ENCODE measurements at regions not wholly inside any gene's neighbourhood (a gene's known extent, or its start where the extent isn't known, plus 50 kb on each side); places are given as distances from the start of the nearest gene placed in this dataset.

GRCh38 chr22:47251911-47252310 lies 489.5 kb downstream of the TBC1D22A start:
- no peak for DNase-seq (ENCODE audit: extremely low read depth, low read depth)
- TF ChIP-seq CTCF (IDR thresholded peaks at IDR 0.05; ENCODE audit: low read depth, low read length) = no peak

DNA sequence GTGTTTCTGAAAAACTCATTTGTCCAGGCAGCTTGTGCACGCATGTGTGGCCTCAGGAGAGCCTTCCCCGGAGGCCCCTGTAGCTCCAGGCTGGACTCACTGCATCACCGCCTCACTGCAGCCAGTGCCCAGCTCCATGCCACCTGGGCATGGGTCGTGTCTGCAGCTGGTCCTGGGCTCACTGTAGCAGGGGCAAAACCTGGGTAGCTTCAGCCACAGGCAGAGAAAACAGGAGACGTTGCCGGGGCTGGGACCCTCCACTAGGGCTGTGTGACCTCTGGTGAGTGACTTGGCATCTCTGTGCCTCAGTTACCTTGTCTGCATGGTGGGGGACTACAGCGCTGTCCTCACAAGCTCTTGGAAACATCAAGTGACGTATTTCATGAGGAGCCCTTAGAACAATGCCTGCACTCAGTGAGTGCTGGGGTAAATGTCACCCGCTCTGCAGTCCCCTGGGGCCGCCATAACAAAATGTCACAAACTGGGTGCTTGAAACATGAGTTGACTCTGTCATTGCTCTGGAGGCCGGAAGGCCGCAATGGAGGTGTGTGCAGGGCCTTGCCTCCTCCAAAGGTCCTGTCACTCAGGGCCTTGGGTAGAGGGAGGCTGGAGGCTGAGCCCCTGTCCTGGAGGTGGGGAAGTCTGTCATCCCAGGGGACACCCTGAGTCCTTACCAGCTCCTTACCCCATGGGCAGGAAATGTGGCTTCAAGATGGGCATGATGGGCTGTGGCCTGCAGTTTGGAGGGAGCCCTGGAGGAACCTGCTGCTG lies 488.7 kb downstream of the TBC1D22A start:
- no peak for DNase-seq (ENCODE audit: extremely low read depth, low read depth)
- no peak for TF ChIP-seq CTCF (IDR thresholded peaks at IDR 0.05; ENCODE audit: low read depth, low read length)

GRCh38 chr22:47249370-47249928 lies 487.0 kb downstream of the TBC1D22A start:
- TF ChIP-seq CTCF (IDR thresholded peaks at IDR 0.05; ENCODE audit: low read depth, low read length) = no peak
- DNase-seq (ENCODE audit: extremely low read depth, low read depth) = no peak

DNA sequence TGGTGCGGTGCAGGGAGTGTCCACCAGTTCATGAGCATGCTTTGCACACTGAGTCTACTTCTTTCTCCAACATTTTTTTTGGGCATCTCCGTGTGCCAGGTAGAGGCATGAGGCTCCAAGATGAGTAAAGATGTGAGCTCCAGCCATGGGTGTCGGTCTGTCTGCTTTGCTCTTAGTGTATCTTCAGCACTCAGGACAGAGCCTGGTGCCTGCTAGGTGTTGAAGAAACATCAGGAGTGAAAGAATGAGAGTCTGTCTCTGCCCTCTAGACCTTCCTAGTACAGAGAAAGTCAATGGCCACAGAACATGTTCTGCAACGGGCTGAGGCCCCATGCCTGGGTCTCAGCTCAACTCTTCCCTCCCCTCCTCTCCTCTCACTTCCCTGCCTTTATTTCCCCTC lies 486.5 kb downstream of the TBC1D22A start:
- no peak for DNase-seq (ENCODE audit: extremely low read depth, low read depth)
- TF ChIP-seq CTCF (IDR thresholded peaks at IDR 0.05; ENCODE audit: low read depth, low read length) = no peak

DNA sequence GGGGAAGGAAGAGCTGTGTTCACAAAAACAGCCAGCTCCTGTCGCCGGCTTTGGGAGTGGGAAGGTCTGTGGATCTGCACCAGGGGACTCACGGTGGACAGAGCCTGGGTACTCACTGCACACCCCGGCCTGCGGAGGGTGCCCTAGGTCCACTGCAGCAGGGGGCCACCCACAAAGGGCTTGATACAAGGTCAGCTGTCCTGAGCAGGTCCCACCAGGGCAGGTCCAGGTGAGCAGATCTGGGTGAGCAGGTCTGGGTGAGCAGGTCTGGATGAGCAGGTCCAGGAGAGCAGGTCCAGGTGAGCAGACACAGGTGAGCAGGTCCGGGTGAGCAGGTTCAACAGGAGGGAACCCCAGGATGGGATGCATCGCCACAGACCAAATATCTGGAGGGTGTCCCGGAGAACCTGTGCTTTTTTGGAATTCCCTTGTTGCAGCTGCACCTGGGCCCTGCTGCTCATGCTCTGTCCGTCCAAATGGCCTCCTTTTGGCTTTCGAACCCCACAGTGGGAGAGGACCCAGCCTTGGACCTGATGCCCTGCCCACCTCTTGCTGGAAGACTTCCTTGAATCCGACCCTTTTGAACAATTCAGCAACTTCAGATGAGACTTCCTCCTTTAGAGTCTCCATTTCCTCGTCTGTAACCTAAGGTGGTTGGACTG lies 485.3 kb downstream of the TBC1D22A start:
- DNase-seq (ENCODE audit: extremely low read depth, low read depth) = no peak
- TF ChIP-seq CTCF (IDR thresholded peaks at IDR 0.05; ENCODE audit: low read depth, low read length) = no peak; the same call in 1 of the 2 replicates

GRCh38 chr22:47245786-47246185 lies 483.3 kb downstream of the TBC1D22A start:
- TF ChIP-seq CTCF (IDR thresholded peaks at IDR 0.05; ENCODE audit: low read depth, low read length) = no peak
- no peak for DNase-seq (ENCODE audit: extremely low read depth, low read depth)

DNA sequence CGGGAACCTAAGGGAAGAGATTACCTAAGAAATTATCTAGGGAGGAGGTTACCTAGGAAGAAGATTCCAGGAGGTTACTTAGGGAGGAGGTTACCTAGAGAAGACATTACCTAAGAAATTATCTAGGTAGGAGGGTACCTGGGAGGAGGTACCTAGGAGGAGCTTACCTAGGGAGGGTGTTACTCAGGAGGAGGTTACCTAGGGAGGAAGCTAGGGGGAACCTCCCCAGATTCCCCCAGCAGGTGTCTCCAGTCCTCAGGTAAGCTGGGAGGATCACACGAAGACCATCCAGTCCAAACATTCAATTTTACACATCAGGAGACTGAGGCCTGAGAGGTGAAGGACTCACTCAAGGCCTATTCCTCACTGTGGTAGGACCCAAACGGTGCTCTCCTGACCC lies 482.8 kb downstream of the TBC1D22A start:
- no peak for TF ChIP-seq CTCF (IDR thresholded peaks at IDR 0.05; ENCODE audit: low read depth, low read length)
- DNase-seq (ENCODE audit: extremely low read depth, low read depth) = no peak
